H1 (cell line): ENCODE measurements at regions not wholly inside any gene's neighbourhood (a gene's known extent, or its start where the extent isn't known, plus 50 kb on each side); places are given as distances from the start of the nearest gene placed in this dataset.

Source experiments
- POLR2A ChIP-seq, 2 experiments: IDR thresholded peaks; 1 replicate in 1 of 2; 2 replicates in 1 of 2; pipeline ENCODE4 v1.6.1; 2011; ENCODE audit warnings: low read depth in 2 of 2, low read length in 2 of 2, mild to moderate bottlenecking in 2 of 2; ENCODE audit errors: control extremely low read depth in 1 of 2
- POU5F1 ChIP-seq: IDR thresholded peaks from 2 replicates; pipeline ENCODE4 v1.6.1; 2011; ENCODE audit warnings: low read depth, mild to moderate bottlenecking, low read length, moderate library complexity
- SIN3A ChIP-seq, 2 experiments: IDR thresholded peaks in 1 of 2; conservative IDR thresholded peaks in 1 of 2; 2 replicates each; pipeline ENCODE4 v1.6.1; 2011 to 2012; ENCODE audit warnings: low read length in 2 of 2, improper control_type of control experiment in 1 of 2, low read depth in 1 of 2, mild to moderate bottlenecking in 1 of 2
- SP1 ChIP-seq: IDR thresholded peaks from 2 replicates; pipeline ENCODE4 v1.6.1; 2011; ENCODE audit warnings: low read depth, low read length

- no peak for TF ChIP-seq SIN3A (conservative IDR thresholded peaks at IDR 0.05 in 1 of 2, IDR thresholded peaks at IDR 0.05 in 1 of 2; ENCODE audit: low read depth in 1 of 2, low read length in 2 of 2)
- TF ChIP-seq POU5F1: no peak
- TF ChIP-seq POLR2A (IDR thresholded peaks at IDR 0.05; ENCODE audit: control extremely low read depth in 1 of 2, low read depth in 2 of 2, low read length in 2 of 2): no peak
- TF ChIP-seq SP1: no peak
- TF ChIP-seq, all 59 proteins: peak for 0
Observed at GRCh38 chr15:83352119-83352518, 67.7 kb upstream of the BNC1 start (continued).
